ENCODE measurements at regions not wholly inside any gene's neighbourhood (a gene's known extent, or its start where the extent isn't known, plus 50 kb on each side); places are given as distances from the start of the nearest gene placed in this dataset.

DNA sequence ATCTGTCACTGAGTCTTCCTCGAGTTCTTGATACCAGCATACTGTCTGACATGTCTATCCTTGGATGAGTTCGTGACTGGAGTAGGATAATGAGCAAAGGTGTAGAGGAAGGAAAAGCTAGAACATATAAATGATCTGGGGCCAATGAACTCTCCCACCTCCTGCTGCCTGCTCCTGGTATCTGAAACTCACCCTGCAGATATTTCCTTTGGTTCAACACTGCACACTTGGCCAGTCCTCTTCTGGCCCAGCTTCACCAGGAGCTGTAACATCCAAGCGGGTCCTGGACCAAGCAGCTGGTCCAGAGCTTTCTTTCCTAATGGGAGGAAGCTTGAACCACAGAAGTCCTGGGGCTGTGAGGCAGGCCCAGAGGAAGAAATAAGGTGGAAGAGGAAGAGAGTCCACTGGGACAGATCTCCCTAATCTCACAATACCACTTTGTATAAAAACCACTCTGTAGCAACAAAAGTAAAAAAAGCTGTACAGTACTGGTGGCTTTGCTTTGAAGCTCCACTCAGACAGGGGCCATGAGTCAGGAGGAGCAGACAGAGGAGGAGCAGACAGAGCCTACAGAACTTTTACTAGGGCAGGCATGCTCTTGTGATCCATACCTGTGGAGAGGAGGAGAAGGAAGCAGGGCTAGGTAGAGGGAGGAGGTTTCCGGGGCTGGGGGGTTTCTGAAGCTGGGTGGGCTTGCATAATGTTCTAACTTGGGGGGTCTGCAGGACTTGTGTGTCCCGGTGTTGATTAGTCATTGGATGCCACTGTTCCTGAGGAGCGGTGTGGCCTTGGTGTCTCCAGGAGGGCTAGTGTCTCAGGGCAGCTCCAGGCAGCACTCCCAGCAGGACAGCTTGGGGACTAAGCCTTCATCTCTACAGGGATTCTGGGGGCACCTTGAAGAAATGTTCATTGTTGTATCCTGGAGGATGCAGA, 166.9 kb downstream of the ABHD5 start:
- no peaks in the 10 kb centered on the region for H3K4me1 ChIP-seq
- TF ChIP-seq CTCF (IDR thresholded peaks at IDR 0.05), result no peak
- TF ChIP-seq POLR2AphosphoS5 (IDR thresholded peaks at IDR 0.05), result no peak
- no peak for TF ChIP-seq EP300 (IDR thresholded peaks at IDR 0.05)
- no peak for TF ChIP-seq POLR2A (IDR thresholded peaks at IDR 0.05)
- H3K4me3 ChIP-seq, result no peak overlapping the region
- H3K9me3 ChIP-seq, result no peaks in the 10 kb centered on the region
- ATAC-seq, result no peak
- H3K36me3 ChIP-seq, result no peaks in the 10 kb centered on the region
- WGBS, 2 donors (ENCODE audit: low coverage in 1 of 2), result 80% methylated on average over 1 to 3 of the region's 6 CpGs
- peaks cover 71% of the 10 kb centered on the region for H3K27me3 ChIP-seq
- no peak overlapping the region for H3K27ac ChIP-seq

DNA sequence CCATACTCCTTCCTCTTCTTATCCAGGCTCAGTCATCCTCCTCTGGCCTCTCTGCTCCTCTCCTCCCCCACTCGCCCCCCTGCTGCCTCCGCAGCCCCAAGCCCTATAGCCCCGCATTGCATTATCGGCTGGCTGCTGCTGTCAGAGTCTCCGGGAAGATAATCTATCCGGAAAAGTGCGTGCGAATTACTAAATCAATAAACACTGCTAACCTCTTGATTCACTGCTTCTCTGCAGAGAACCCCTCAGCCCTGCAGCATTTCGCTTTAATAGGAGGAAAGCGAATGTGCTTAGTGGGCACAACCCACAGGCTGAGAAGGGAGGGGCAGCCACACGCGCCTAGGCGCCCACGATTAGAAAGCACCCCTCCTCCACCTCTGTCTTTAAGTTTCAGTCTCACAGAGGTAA, 167.6 kb downstream of the ABHD5 start:
- no peak for ATAC-seq
- no peaks in the 10 kb centered on the region for H3K4me1 ChIP-seq
- no peaks in the 10 kb centered on the region for H3K36me3 ChIP-seq
- peaks cover 73% of the 10 kb centered on the region for H3K27me3 ChIP-seq
- no peaks in the 10 kb centered on the region for H3K9me3 ChIP-seq
- 4 to 9% methylated on average over 6 to 9 of the region's 14 CpGs for WGBS, 2 donors (ENCODE audit: low coverage in 1 of 2)
- H3K4me3 ChIP-seq, result no peak overlapping the region
- TF ChIP-seq POLR2AphosphoS5 (IDR thresholded peaks at IDR 0.05) (no peak), CTCF (IDR thresholded peaks at IDR 0.05) (no peak), EP300 (IDR thresholded peaks at IDR 0.05) (no peak), POLR2A (IDR thresholded peaks at IDR 0.05) (no peak)
- H3K27ac ChIP-seq, result no peak overlapping the region

GRCh38 chr3:43859766-43860165, 169.0 kb downstream of the ABHD5 start:
- TF ChIP-seq POLR2AphosphoS5 (IDR thresholded peaks at IDR 0.05) (no peak), CTCF (IDR thresholded peaks at IDR 0.05) (no peak), EP300 (IDR thresholded peaks at IDR 0.05) (no peak), POLR2A (IDR thresholded peaks at IDR 0.05) (no peak)
- ATAC-seq, result no peak
- H3K4me1 ChIP-seq, result no peaks in the 10 kb centered on the region
- no peak overlapping the region for H3K4me3 ChIP-seq
- H3K27ac ChIP-seq, result no peak overlapping the region
- H3K9me3 ChIP-seq, result no peaks in the 10 kb centered on the region
- peaks cover 74% of the 10 kb centered on the region for H3K27me3 ChIP-seq
- WGBS, 2 donors (ENCODE audit: low coverage in 1 of 2), result 100% methylated on average over 1 of the region's 3 CpGs; no CpG with 5 or more reads in 1 of the 2 donors
- H3K36me3 ChIP-seq, result no peaks in the 10 kb centered on the region

DNA sequence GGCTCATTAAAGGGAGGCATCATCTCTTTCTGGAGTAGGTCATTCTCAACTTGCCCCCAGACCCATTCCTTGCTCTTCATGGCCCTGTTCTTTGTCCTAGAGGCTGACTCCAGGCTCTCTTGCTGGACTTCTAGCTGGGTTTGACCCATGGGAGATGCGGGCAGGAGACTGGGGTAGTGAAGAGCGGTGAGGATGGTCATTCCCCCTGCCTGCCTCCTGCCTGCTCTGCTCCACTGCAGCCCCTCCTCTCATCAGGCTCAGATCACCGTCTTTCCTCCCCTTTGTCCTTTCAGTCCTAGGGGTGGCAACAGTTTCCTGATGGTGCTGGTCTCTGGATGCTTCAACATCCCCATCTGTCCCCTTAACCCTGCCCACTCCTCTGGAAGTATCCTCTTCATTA, 170.9 kb downstream of the ABHD5 start:
- TF ChIP-seq POLR2AphosphoS5 (IDR thresholded peaks at IDR 0.05) (no peak), EP300 (IDR thresholded peaks at IDR 0.05) (no peak), POLR2A (IDR thresholded peaks at IDR 0.05) (no peak), CTCF (IDR thresholded peaks at IDR 0.05) (no peak)
- Histone ChIP-seq H3K4me1 (no peaks in the 10 kb centered on the region), H3K36me3 (no peaks in the 10 kb centered on the region), H3K9me3 (no peaks in the 10 kb centered on the region), H3K27me3 (peaks cover 55% of the 10 kb centered on the region), H3K27ac (no peak overlapping the region), H3K4me3 (no peak overlapping the region)
- no peak for ATAC-seq
- WGBS, 2 donors (ENCODE audit: low coverage in 1 of 2), result 87 to 93% methylated on average over 3 of the region's 3 CpGs

DNA sequence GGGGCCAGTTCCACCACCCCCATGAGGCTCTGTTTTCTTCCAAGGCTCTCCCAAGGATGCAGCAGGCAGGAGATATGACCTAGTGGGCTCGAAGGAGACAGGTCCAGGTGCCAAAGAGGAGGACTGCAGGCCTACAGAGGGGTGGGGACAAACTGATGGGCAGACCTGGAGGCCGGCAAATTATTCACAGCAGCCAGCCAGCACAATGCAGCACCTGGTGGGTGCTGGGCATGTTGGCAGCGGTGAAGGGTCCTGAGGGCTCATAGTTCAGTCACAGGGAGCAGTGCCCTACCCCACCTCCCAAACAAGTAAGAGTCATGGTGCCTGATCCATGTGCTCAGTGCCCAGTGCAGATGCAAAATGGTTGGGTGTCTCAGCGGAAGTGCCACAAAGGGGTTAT, 171.7 kb downstream of the ABHD5 start:
- peaks cover 47% of the 10 kb centered on the region for H3K27me3 ChIP-seq
- no peak overlapping the region for H3K4me3 ChIP-seq
- no peaks in the 10 kb centered on the region for H3K4me1 ChIP-seq
- WGBS, 2 donors (ENCODE audit: low coverage in 1 of 2), result 75 to 89% methylated on average over 3 to 4 of the region's 4 CpGs
- no peak overlapping the region for H3K27ac ChIP-seq
- H3K36me3 ChIP-seq, result no peaks in the 10 kb centered on the region
- TF ChIP-seq POLR2AphosphoS5 (IDR thresholded peaks at IDR 0.05) (no peak), CTCF (IDR thresholded peaks at IDR 0.05) (no peak), EP300 (IDR thresholded peaks at IDR 0.05) (no peak)
- ATAC-seq, result no peak
- H3K9me3 ChIP-seq, result no peaks in the 10 kb centered on the region

All from gastroesophageal sphincter (tissue), 4 donors.